NCI-H1694 treated with DMSO at 0.1 percent for 48 hours (cell line): ENCODE measurements at regions not wholly inside any gene's neighbourhood (a gene's known extent, or its start where the extent isn't known, plus 50 kb on each side); places are given as distances from the start of the nearest gene placed in this dataset.
"Not testable (repeated sequence)": the region's sequence is repeated elsewhere in the genome, so short reads cannot be mapped to it uniquely, and the experiment has no call there.

Source experiments
- DNase-seq: peaks from one replicate; lab custom pipeline; 2025; lab: John Stamatoyannopoulos, UW

- DNase-seq = no peak
Measured at GRCh38 chr18:52063923-52064322, 276.1 kb upstream of the DCC start.

- DNase-seq = no peak
Measured at GRCh38 chr18:52069201-52069600, 270.8 kb upstream of the DCC start.

- DNase-seq = no peak
Measured at GRCh38 chr18:52070291-52070756, 269.7 kb upstream of the DCC start.

DNA sequence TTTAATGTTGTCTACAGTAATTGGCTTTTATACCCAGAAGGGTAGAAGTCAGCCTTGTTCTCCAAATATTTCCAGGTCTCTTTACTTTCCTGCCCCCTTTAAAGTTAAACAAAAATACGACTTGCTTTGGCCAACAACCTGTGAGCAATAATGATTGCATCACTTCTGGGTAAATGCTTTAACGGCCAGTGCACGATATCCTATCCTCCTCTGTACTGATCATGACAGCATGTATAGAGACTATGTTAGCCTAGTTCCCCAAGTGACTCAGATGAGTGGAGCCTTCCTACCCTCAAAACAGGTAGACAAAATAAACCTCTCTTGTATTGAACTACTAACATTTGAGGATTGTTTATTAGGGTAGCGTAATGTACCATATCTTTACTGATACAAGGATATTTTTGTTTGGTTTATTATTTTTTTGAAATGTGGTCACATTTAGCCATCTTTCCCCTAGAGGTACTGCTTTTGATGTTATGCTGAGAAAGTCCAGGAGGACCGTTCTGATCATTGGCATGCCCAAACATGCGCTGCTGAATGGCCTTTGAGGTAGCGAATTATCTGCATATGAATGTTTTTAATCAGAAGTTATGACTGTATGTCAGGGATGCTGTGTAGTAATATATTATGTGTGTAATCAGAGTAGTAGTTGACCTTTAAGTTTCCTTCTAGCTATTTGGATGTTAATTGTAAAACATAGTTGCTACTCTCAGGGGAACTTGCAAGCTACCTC, 262.6 kb upstream of the DCC start:
- no peak for DNase-seq

- no peak for DNase-seq
Measured at GRCh38 chr18:52082246-52082645, 257.8 kb upstream of the DCC start.

GRCh38 chr18:52087140-52087539, 252.9 kb upstream of the DCC start:
- no peak for DNase-seq

- no peak for DNase-seq
Measured at GRCh38 chr18:52090005-52090404, 250.0 kb upstream of the DCC start.

GRCh38 chr18:52093171-52093570, 246.8 kb upstream of the DCC start:
- no peak for DNase-seq

- no peak for DNase-seq
Measured at GRCh38 chr18:52118684-52119083, 221.3 kb upstream of the DCC start.

GRCh38 chr18:52130624-52131301, 209.2 kb upstream of the DCC start:
- DNase-seq = no peak

GRCh38 chr18:52131845-52132244, 208.2 kb upstream of the DCC start:
- no peak for DNase-seq

DNA sequence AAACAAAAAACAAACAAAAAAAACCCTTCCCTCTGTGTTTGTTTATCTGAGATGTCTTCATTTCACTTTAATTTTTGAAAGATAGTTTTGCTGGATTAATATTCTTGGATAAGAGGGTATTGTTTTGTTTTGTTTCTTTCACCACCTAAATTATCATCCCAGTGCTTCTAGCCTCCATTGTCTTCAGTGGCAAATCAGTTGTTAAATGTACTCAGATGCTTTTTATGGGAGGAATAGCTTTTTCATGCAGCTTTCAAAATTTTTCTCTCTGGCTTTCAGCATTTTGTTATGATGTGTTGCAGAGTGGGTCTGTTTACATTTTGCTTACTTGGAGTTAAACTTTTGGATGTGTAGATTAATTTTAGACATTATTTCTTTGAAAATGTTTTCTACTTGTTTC, 203.5 kb upstream of the DCC start:
- DNase-seq = no peak

- no peak for DNase-seq
Measured at GRCh38 chr18:52140986-52141385, 199.0 kb upstream of the DCC start.

GRCh38 chr18:52150050-52150449, 189.9 kb upstream of the DCC start:
- DNase-seq = no peak

GRCh38 chr18:52152036-52152435, 188.0 kb upstream of the DCC start:
- DNase-seq = no peak

GRCh38 chr18:52156166-52156565, 183.8 kb upstream of the DCC start:
- DNase-seq = no peak

- DNase-seq = no peak
Measured at GRCh38 chr18:52160636-52161035, 179.4 kb upstream of the DCC start.

- DNase-seq = no peak
Measured at GRCh38 chr18:52163478-52163877, 176.5 kb upstream of the DCC start.

GRCh38 chr18:52168131-52168530, 171.9 kb upstream of the DCC start:
- DNase-seq = not testable (repeated sequence)

DNA sequence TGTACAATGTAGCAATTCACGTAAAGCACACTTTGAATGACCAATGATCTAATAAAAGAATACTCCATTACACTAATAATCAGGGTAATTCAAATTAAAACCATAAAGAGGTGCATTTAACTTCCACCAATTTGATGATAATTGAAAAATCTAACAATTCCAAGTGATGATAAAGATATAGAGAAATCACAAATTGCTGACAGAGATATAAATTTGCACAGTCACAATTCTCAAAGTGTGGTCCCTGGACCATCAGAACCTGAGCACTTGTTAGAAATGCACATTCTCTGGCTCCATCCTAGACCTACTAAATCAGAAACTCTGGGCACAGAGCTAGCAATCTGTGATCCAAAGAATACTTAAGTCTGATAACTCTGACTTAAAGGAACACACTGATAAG, 165.8 kb upstream of the DCC start:
- no peak for DNase-seq

DNA sequence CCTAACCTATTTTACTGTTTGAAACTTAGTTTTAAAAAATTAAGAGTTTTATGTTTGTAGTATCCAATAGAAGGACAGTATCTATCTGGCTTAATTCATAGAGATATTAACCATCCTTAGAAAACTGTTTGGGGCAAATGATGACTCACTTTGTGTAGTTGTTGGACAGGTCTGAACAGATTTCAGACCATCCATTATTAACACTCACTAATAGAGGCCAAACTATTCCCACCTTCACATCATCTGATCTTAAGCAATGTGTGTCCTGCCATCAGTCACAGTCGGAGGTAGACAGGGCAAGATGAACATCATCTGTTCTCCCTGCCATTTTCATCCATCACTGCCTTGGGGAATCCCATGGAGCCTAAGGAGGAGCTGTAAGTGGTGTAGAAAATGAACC, 164.6 kb upstream of the DCC start:
- no peak for DNase-seq

DNA sequence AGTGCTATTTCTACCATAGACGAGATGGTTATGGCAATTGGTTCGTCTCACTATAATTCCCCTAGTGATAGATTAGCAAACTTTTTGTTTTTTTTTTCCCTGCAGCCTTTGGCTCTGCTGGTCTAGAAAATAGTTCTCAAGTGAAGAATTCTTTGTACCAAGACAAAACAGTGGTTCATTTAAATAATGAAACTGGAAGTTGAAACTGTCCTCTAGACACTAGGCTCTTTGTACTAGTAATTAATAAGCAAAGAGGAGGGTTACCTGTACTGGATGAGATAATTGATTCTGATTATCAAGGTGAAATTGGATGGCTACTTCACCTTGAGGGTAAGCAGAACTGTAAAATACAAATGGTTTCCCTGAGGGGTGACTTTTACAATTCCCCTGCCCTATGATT, 156.9 kb upstream of the DCC start:
- DNase-seq = no peak

- no peak for DNase-seq
Measured at GRCh38 chr18:52190195-52190594, 149.8 kb upstream of the DCC start.

- DNase-seq = no peak
Measured at GRCh38 chr18:52190631-52191030, 149.4 kb upstream of the DCC start.
